Muscle of leg (tissue), 3 donors: ENCODE measurements at regions not wholly inside any gene's neighbourhood (a gene's known extent, or its start where the extent isn't known, plus 50 kb on each side); places are given as distances from the start of the nearest gene placed in this dataset.

Source experiments
- DNase-seq: peaks from one replicate; pipeline ENCODE4 v3.0.0; 2013
- H3K27ac ChIP-seq: one replicate; pipeline ENCODE4 v1.5.1; 2013; ENCODE audit warnings: mild to moderate bottlenecking, low read length, control low read depth
- H3K27me3 ChIP-seq: one replicate; pipeline ENCODE4 v1.6.1; 2013; ENCODE audit warnings: low read length; ENCODE audit not compliant: control insufficient read depth, insufficient read depth
- H3K36me3 ChIP-seq: one replicate; pipeline ENCODE4 v1.6.1; 2013; ENCODE audit warnings: low read length; ENCODE audit not compliant: control insufficient read depth, insufficient read depth
- H3K4me1 ChIP-seq: one replicate; pipeline ENCODE4 v1.6.1; 2013; ENCODE audit warnings: low read length; ENCODE audit not compliant: control insufficient read depth, insufficient read depth
- H3K4me3 ChIP-seq: one replicate; pipeline ENCODE4 v1.5.1; 2013; ENCODE audit warnings: low read length, control low read depth
- H3K9me3 ChIP-seq: replicated peaks from 2 replicates; pipeline ENCODE4 v1.6.1; 2013; ENCODE audit warnings: low read depth, low read length; ENCODE audit not compliant: control insufficient read depth
- WGBS: methylation state at CpG from one replicate; pipeline ENCODE4 v1.1.5; 2013; ENCODE audit warnings: missing lambda C conversion rate; ENCODE audit not compliant: insufficient coverage; 5-methylcytosine and 5-hydroxymethylcytosine counted together

GRCh38 chr14:22190411-22191191 lies 398.4 kb downstream of the DAD1 start:
- Histone ChIP-seq H3K36me3 (no peaks in the 10 kb centered on the region), H3K4me1 (no peaks in the 10 kb centered on the region), H3K27ac (no peak overlapping the region), H3K4me3 (no peak overlapping the region), H3K27me3 (no peaks in the 10 kb centered on the region), H3K9me3 (no peaks in the 10 kb centered on the region)
- no peak for DNase-seq
- WGBS = 81% methylated on average over 7 of the region's 10 CpGs

- DNase-seq = no peak
- Histone ChIP-seq H3K4me3 (no peak overlapping the region), H3K36me3 (no peaks in the 10 kb centered on the region), H3K27me3 (no peaks in the 10 kb centered on the region), H3K4me1 (no peaks in the 10 kb centered on the region), H3K9me3 (no peaks in the 10 kb centered on the region), H3K27ac (no peak overlapping the region)
- WGBS = no CpG with 5 or more reads among the region's 3 CpGs
These were observed 399.1 kb downstream of the DAD1 start for GRCh38 chr14:22189881-22190280.

DNA sequence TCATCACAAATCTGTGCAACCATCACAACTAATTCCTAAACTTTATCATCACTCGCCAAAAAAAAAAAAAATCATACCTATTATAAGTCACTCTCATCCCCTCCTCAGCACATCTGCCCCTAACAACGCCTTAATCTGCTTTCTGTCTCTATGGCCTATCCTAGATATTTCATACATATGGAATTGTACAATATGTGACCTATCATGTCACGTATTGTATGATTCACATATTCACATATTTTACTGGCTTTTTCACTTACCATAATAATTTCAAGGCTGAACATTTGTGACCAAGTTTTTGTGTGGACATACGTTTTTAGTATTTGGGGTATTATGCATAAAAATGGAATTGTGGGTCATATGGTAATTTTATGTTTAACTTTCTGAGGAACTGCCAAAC lies 400.7 kb downstream of the DAD1 start:
- Histone ChIP-seq H3K4me1 (no peaks in the 10 kb centered on the region), H3K36me3 (no peaks in the 10 kb centered on the region), H3K4me3 (no peak overlapping the region), H3K27me3 (no peaks in the 10 kb centered on the region), H3K27ac (no peak overlapping the region), H3K9me3 (no peaks in the 10 kb centered on the region)
- no peak for DNase-seq
- 80% methylated on average over 1 of the region's 4 CpGs for WGBS

- Histone ChIP-seq H3K27ac (no peak overlapping the region), H3K4me1 (no peaks in the 10 kb centered on the region), H3K36me3 (no peaks in the 10 kb centered on the region), H3K4me3 (no peak overlapping the region), H3K27me3 (no peaks in the 10 kb centered on the region), H3K9me3 (no peaks in the 10 kb centered on the region)
- no peak for DNase-seq
- WGBS = 80% methylated on average over 1 of the region's 3 CpGs
These were observed 403.2 kb downstream of the DAD1 start for GRCh38 chr14:22185789-22186188.

GRCh38 chr14:22185191-22185590 lies 403.8 kb downstream of the DAD1 start:
- no peaks in the 10 kb centered on the region for H3K27me3 ChIP-seq
- no peaks in the 10 kb centered on the region for H3K36me3 ChIP-seq
- no peak for DNase-seq
- no peaks in the 10 kb centered on the region for H3K9me3 ChIP-seq
- no peak overlapping the region for H3K4me3 ChIP-seq
- no peak overlapping the region for H3K27ac ChIP-seq
- H3K4me1 ChIP-seq = no peaks in the 10 kb centered on the region
- 0% methylated on average over 1 of the region's 1 CpG for WGBS

- Histone ChIP-seq H3K4me3 (no peak overlapping the region), H3K27ac (no peak overlapping the region), H3K36me3 (no peaks in the 10 kb centered on the region), H3K27me3 (no peaks in the 10 kb centered on the region), H3K4me1 (no peaks in the 10 kb centered on the region), H3K9me3 (no peaks in the 10 kb centered on the region)
- no peak for DNase-seq
These were observed 404.2 kb downstream of the DAD1 start for GRCh38 chr14:22184830-22185168.

DNA sequence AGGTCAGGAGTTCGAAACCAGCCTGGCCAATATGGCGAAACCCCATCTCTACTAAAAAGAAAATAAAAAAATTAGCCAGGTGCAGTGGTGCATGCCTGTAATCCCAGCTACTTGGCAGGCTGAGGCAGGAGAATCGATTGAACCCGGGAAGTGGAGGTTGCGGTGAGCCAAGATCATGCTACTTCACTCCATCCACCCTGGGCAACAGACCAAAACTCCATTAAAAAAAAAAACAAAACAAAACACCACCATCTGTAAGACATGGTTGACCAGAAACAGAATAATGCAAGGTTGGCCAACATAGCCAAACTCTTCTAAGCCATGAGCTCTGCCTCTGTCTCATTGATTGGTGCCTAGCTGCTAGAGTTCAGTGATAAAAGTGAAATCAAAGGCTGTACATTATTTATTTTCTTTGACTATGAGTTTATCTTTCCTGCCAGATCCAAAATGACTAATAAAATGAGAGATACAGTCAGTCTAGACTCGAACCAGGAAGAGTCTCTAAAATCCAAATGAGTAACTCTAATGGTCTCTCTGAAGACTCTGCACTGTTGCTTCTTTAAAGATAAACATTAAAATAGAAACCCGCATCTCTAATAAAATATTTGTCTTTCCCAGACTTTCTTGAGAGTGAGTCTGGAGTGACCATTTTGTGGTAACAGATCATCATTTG lies 404.7 kb downstream of the DAD1 start:
- H3K4me3 ChIP-seq = no peak overlapping the region
- WGBS = no CpG with 5 or more reads among the region's 7 CpGs
- no peaks in the 10 kb centered on the region for H3K36me3 ChIP-seq
- H3K9me3 ChIP-seq = no peaks in the 10 kb centered on the region
- H3K4me1 ChIP-seq = no peaks in the 10 kb centered on the region
- no peak overlapping the region for H3K27ac ChIP-seq
- H3K27me3 ChIP-seq = no peaks in the 10 kb centered on the region
- no peak for DNase-seq

- Histone ChIP-seq H3K9me3 (no peaks in the 10 kb centered on the region), H3K27ac (no peak overlapping the region), H3K27me3 (no peaks in the 10 kb centered on the region), H3K4me1 (peaks cover 4% of the 10 kb centered on the region), H3K4me3 (no peak overlapping the region), H3K36me3 (no peaks in the 10 kb centered on the region)
- WGBS = 80% methylated on average over 1 of the region's 1 CpG
- DNase-seq = no peak
These were observed 409.0 kb downstream of the DAD1 start for GRCh38 chr14:22180045-22180444.

DNA sequence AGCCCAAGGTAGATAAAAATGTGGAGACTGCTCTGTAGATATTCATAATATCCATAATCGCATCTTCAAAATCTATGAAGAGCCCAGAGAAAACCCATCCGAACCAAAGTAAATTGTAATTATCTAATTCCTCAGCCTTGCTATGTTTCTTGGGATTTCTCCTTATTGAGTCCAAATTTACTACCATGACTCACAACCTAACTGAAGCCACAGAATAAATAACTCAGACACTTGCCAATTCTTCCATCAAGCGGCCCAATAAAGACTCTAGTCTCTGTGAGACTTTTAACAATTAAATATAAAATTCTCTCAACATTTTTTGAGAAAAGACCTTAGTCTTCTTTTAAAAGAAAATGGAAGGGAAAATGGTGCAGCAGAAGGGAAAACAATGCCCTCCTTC lies 409.8 kb downstream of the DAD1 start:
- no CpG with 5 or more reads among the region's 3 CpGs for WGBS
- Histone ChIP-seq H3K4me3 (no peak overlapping the region), H3K27me3 (no peaks in the 10 kb centered on the region), H3K27ac (no peak overlapping the region), H3K9me3 (no peaks in the 10 kb centered on the region), H3K4me1 (peaks cover 4% of the 10 kb centered on the region), H3K36me3 (no peaks in the 10 kb centered on the region)
- DNase-seq = no peak

- Histone ChIP-seq H3K27me3 (no peaks in the 10 kb centered on the region), H3K36me3 (no peaks in the 10 kb centered on the region), H3K4me3 (no peak overlapping the region), H3K27ac (no peak overlapping the region), H3K9me3 (no peaks in the 10 kb centered on the region), H3K4me1 (peaks cover 4% of the 10 kb centered on the region)
- peak; percentile 57 for DNase-seq
- 45% methylated on average over 2 of the region's 2 CpGs for WGBS
These were observed 410.6 kb downstream of the DAD1 start for GRCh38 chr14:22178333-22178839.
